Fibroblast of peridontal ligament (primary cell): ENCODE measurements at regions not wholly inside any gene's neighbourhood (a gene's known extent, or its start where the extent isn't known, plus 50 kb on each side); places are given as distances from the start of the nearest gene placed in this dataset.
"Not testable (repeated sequence)": the region's sequence is repeated elsewhere in the genome, so short reads cannot be mapped to it uniquely, and the experiment has no call there.

Source experiments
- DNase-seq: peaks from one replicate; pipeline ENCODE4 v3.0.0-alpha.2; 2010; ENCODE audit errors: extremely low read depth

DNA sequence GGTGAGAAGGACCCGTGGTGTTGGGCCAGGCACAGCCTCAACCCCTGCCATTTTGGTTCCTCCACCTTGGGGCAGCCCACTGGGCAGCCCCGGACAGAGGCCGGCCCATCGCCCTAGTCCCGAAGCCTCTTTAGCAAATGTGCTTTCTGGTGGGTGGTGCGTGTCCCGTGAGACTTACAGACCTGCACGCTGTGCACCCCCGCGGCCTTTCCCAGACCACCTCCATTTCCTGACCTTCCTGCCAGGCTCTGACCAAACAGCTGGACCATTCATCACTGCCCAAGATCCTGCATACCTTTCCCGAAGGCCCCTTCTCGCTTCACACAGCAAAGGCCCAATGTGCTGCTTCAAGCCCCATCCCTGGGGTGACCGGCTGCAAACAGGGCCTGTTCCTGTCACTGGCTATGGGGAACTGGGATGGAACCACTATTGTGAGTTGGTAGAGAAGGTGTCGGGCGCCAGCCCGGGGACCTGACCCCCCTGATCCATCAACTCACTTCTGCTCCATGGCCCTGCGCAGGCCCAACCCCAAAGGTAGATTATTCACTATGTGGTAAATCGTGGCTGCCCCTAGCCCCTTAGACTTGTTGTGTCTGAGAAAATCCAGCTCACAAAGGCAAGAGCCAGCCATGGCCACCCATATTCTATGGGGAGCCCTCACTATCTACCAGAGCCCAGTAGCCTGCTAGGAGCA lies 341.0 kb downstream of the EIPR1 start:
- no peak for DNase-seq

DNA sequence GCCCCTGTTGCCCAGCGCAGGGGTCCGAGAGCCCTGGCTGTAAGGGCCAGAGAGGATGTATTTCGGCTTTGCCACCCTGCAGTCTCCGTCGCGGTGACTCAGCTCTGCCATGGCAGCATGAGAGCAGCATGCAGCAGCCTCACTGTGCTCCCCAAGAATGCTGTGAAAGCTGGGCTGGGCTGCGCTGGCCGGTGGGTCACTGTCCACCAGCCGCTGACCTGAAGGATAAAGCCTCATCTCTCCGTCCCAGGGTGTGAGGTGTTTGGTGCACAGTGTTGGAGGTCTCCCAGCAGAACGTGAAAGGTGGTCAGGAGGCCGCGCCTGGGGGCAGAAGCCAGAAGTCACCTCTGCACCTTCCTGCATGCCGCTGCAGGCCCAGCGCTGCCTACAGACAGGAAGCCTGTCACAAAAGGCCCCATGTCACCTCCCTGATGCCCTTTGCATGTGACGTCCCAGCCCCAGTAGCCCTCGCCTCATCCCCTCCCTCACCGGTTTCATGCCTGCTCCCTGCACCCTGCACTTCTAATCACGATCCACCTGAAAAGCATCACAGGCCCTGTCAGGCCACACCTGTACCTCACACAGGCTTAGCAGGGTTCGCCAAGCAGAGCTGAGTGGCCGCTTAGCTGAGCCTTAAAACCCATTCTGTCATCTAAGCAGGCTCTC lies 342.1 kb downstream of the EIPR1 start:
- no peak for DNase-seq

DNA sequence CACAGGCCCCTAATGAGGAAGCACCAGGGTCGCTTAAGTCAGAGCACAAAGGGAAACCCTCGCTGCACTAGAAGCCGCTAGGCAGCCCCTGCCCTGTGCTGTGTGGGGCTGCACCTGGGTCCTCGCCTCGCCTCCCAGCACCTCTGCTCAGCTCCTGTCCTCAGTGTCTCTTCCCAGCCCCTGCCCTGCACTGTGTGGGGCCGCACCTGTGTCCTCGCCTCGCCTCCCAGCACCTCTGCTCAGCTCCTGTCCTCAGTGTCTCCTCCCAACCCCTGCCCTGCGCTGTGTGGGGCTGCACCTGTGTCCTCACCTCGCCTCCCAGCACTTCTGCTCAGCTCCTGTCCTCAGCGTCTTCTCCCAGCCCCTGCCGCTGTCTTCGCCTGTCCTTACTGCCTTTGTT lies 342.8 kb downstream of the EIPR1 start:
- DNase-seq, result no peak

DNA sequence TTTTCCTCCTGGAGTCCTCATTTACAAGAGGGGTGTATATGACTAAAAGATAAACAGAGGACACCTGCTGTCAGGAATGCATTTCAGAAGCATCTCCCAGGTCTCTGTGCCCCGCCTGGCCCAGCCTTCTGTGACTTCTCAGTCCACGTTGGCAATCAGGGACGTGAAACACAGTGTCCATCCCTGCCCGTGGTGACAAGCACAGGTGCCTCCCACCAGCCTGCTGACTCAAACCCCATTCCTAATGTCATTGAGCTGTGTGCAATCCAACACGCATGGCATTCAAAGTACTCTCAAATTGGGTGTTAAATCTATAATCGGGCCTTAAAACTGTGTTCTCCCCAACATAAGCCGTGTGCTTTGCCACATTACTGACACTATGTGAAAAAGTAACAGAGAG lies 343.2 kb downstream of the EIPR1 start:
- DNase-seq, result no peak

DNA sequence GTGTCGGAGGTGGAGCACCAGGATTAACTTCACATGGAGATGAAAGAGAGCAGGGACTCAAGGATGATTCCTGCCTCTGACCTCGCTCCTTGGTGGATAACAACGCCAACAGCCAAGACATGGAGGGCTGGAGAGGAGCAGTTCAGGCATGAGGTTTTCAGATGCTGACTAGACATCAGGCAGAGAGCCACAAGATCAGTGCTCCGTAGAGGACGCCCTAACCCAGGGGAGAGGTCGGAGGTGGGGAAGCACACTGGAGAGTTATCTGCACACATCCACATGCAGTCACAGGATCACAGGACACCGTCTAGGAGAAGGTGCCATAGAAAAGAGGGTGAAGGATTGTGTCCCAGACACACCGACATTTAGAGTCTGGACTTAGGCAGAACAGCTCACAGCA lies 344.3 kb downstream of the EIPR1 start:
- DNase-seq, result no peak

DNA sequence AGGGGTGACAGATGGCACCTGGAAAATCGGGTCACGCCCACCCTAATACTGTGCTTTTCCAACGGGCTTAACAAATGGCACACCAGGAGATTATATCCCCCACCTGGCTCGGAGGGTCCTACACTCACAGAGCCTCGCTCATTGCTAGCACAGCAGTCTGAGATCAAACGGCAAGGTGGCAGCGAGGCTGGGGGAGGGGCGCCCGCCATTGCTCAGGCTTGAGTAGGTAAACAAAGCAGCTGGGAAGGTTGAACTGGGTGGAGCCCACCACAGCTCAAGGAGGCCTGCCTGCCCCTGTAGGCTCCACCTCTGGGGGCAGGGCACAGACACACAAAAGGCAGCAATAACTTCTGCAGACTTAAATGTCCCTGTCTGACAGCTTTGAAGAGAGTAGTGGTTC lies 346.8 kb downstream of the EIPR1 start:
- DNase-seq, result not testable (repeated sequence)

DNA sequence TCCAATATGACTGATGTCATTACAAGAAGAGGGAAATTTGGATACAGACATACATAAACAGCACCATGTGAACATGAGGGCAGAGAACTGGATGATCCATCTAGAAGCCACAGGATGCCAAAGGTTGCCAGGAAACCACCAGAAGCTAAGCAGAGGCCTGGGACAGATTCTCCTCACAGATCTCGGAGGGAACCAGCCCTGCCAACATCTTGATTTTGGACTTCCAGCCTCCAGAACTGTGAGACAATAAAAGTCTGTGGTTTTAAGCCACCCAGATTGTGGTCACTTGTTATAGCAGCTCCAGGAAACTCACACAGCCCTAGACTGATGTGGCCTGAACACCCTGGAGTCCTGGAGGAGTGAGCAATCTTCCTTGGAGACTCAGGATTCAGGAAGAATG lies 351.6 kb downstream of the EIPR1 start:
- no peak for DNase-seq

DNA sequence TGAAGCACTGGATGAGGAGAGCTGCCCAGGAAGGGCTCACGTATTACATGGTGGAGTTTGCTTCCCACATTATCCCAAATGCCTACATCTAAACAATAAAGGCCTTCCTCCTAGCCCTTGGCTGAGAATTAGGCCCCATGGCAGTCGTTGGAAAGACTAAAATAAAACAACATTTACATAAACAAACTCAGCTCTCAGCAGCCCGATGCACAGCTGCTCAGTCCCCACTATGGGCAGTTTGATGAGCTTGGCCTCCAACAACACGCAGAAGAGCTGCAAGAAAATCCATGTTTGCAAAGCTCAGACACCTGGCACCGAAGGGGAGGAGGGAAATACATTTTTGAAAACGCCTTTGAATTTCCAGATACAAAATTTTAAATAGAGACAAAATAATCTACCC lies 352.4 kb downstream of the EIPR1 start:
- no peak for DNase-seq

DNA sequence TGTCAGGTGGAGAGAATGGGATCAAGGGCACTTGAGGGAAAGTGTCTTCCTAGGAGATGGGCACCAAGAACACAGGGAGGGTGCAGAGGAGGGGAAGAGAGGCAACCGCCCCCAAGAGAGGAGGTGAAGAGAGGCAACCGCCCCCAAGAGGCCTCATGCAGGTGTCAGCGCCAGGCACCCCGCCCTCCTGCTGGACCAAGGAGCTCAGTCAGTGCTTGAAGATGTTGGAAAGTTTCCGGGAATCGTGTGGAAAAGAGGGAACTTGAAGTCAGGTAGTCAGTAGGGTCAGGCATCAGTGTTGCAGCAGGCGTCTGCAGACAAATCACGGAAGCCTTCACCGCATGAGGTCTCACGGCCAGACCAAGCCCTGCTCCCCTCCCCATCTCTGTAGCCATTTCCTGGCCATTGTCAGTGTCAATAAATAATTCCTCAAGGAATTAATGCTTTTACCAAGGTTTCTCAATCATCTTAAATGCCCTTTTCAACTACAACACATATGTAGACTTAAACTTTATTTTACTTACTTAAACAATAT lies 353.1 kb downstream of the EIPR1 start:
- DNase-seq, result no peak

DNA sequence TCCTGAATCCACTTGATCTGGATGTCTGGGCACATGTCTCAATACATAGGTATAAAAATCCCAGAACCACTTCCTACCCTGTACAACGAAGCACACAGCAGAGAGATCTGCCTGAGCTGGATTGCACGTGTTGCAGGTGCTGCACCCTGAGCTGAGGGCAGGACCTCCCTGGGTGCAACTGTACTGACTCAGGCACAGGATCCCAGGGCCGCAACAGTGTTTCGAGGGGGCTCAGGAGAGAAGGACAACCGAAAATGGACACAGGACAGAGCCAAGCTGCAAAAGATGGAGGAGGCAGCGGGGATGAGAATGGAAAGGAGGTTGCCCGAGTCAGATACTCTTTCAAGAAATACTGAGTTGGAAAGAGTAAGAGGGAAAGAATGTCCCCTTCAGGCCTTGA lies 354.1 kb downstream of the EIPR1 start:
- DNase-seq, result no peak

DNA sequence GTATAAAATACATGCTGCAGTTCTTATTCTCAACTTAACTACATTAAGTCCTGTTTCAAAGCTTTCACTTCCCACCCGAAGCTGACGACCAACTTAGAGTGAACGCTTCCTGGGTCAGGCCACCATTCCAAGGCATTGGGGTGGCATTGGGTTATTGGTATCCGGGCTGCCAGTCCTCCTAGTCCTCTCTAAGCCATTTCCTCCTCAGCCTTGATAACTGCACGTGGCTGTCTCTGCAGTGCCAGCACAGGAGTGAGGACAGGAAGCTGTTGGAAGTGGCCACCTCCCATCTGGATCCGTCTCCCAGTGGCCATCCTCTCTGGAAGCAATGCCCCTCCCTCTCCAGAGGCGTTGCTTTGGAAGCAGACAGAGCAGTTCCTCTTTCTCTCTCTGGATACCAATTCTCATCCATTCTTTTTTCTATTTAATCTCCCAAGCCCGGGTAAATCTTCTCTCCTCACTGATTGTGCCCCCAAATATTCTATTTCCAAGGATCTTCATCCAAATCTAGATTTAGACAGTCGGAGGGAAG lies 354.7 kb downstream of the EIPR1 start:
- no peak for DNase-seq

DNA sequence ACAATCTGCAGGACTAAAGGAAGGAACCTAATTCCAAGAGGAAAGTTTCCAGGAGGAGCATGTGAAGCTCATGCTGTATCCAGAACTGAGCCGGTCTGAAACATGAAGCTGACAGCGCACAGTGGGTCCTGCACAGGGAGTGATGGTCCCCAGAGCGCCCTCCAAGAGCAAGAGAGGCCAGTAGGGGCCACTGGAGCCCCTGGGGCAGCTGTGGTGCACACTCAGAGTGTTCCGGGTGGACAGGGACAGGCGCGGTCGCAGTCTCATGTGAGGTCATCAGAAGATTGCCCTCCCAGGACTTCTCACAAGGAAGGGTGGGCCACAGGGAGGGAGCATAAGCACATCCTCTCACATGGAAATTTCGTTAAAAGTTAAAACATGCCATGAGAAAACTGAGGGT lies 355.9 kb downstream of the EIPR1 start:
- DNase-seq, result no peak

DNA sequence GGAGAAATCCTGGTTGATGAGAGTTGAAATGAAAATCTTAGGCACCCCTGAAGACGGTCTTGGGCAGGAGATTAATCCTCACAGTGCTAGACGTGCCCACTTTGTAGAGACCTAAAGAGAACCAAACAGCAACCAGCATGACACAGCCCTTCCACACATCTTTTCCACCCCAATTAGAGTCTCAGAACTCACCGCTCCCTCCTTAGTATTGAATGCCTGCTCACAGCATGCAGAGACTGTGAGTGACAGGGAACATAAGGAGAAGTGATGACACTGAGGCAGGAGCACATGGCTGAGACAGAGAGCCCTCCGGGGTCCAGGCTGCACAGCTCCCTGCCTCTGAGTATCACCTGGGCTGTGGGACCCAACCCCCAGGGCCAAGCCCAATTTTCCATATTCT lies 367.6 kb downstream of the EIPR1 start:
- no peak for DNase-seq

DNA sequence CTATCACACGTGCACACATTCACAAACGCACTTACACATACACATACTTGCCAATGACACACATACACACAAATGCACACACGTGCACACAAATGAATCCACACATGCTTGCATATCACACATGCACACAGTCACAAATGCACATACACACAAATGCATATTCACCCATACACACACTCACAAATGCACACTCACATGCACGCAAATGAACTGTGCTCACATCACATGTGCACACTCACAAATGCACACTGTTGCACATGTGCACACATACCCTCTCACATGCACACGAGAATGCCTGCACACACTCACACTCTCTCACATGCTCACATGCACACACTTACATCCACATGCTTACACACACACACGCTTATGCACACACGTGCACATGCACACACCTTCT lies 368.1 kb downstream of the EIPR1 start:
- DNase-seq, result no peak

DNA sequence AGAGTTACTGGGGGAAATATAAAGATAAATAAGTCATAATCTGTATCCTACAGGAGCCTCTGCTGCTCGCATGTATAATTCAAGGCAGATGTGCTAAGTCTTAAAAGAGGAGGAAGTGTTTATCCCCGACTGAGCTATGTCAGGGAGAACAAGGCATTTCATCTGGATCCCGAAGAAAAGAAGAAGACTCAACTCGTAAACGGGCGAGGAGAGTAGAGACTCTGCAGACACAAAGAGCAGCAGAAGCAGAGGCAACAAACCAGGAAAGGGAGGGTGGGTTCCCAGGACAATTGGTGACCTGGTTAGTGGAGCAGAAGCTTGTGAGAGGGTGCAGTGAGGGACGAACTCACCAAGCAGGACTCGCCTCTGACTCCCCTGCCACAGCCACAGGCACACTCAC lies 368.6 kb downstream of the EIPR1 start:
- DNase-seq, result no peak

DNA sequence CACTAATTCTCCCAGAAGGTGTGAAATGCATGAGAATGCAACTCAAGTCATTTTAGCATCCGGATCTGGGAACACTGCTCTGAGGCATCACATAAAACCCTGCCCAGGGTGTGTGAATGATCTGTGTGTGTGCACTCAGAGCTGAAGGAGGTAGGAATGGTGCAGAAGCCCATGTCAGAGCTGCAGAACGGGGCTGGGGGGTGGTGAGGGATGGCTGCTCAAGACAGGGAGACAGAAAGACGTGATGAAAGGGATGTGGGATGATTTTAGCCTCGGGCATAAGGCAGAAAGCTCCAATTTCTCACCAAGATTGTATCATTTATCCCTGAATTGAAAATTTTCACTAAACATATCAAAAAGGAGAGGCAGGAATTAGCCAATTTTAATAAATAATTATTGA lies 369.1 kb downstream of the EIPR1 start:
- DNase-seq, result no peak

DNA sequence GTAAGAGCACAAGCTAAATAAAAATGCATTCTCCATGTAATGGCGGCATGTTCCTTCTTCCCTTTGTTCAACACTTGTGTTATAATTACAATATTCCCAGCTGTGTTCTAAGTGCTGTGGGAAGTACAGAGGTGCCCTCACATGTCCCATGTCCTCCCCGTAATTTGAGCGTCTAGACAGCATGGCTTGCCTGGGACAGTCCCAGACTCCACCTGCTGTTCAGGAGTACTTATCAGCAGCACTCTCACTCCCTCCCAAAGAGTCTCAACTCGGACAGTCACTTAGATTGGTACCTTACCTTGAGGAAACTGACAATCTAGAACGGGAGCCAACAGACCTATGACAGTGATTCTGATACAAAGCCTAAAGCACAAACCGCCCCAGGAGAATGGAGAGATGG lies 370.5 kb downstream of the EIPR1 start:
- DNase-seq, result no peak

DNA sequence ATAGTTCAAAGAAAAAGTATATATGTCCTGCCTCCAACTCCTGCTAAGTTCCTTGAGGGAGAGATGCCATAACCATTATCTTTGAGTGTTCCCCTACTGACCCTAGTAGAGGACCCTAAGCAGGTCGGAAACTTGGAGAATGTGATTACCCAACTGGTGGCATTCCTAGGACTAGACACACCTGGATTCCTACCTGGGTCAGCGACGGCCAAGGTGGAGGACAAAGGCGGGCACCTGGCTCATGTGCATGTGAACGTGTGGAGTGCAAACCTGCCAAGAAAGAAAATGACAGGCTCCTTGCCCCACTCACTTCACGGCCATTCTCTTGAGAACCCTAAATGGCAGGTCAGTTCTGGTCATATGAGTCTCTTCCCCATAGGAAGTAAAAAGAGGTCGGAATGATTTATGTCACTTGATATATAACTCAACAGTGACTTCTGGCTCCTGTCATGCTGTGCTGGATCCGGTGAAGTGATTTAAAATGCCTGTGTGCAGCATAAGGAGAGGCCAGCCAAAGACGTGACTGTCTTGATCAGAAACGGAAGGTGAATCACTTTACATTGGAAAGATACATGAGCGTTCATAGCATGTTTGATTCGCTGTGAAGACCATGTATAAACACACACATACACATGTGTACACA lies 371.6 kb downstream of the EIPR1 start:
- DNase-seq, result no peak

DNA sequence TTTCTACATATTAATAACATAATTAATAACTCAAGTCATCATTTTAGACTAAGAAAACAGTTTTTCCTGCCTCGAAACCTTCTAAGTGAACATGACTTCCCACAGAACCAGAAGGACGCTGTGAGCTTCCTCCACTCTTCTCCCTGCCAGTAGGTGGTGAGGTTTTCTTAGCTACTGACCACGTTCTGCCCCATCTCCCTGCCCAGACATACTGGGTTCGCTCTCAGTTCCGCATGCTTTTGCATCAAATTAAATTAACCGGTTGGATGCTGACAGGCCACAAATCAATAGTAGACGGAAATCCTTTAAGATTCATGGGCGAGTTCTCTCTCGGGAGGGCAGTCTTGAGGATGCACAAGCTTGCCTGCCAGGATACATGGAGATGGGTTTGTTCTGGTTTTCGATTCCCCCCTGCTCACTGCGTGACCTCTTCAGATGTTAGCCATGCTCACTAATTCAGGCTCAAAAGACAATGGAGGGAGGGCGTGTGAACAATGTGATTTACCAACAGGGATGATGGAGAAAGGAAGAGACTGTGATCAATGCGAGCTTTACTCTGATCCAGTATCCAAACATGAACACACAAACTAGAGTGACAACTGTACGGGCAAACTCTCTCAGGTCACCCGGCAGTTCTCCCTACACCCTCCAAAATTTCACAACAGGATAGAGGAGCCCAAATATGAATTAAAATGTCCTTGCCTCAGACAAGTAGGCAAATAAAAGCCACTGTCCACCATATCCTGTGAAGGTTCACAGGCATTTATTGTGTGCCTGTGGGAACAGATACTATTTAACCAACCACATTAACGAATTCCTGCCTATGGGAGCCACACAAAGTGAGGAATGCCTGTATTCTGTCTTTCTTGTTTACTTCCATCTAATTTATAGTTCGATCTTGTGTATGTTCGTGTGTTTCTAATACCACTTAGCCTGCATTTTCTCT lies 375.7 kb downstream of the EIPR1 start:
- no peak for DNase-seq

DNA sequence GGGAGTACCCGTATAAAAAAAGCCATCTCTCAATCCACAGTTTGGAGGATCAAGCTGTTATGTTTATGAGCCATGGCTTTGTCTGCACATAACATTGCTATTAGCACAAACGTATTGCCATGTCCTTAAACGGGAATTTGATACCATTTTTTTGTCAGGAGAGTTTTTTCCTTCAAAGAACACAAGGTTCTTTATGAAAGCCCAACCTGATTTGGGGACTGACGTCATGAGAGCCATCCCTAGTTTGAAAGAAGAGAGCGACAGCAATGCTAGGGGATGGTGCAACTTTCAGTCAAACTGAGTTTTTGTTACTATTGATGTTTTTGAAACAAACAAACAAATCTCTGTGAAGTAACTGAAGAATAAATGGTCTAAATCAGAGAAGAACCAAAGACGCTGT lies 376.6 kb downstream of the EIPR1 start:
- DNase-seq, result no peak

DNA sequence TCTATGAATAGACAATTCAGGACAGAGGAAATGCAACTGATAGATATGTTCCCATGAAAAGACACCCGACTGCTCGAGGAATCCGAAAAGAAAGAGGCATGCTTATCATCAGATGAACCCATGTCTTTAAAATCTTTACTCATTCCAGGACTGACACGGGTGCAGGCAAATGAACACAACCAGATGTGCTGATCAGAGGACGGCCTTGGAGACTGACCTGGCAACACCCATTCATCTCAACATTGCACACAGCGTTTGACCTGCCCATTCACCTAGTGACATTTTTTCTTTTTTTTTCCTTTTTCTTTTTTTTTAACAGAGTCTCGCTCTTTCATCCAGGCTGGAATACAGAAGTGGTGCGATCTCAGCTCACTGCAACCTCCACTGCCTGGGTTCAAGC lies 377.5 kb downstream of the EIPR1 start:
- DNase-seq, result no peak

DNA sequence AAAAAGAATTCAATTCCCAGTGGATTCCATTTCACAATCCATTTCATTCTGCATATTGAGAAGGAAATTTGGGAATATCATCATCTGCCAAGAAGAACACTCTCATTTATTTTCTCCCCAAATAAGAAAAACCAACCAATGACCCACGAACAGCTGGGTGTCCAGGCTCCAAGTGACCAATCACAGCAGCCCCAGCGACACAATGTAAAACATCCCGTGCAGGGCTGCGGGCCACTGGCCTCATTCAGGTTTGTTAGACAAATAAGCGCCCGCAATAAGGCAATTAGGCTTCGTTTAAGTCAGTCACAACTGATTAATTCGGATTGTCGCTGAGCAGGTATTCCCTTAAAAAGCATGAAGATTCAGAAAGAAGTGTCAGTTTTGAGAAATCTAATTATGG lies 378.6 kb downstream of the EIPR1 start:
- DNase-seq, result no peak
